Hematopoietic multipotent progenitor cell treated with erythropoietin and hydrocortisone succinate and interleukin-3 and kit ligand, for 8 days (in vitro differentiated cells): ENCODE measurements at regions not wholly inside any gene's neighbourhood (a gene's known extent, or its start where the extent isn't known, plus 50 kb on each side); places are given as distances from the start of the nearest gene placed in this dataset.
"Not testable (repeated sequence)": the region's sequence is repeated elsewhere in the genome, so short reads cannot be mapped to it uniquely, and the experiment has no call there.

ENCODE experiments used
- DNase-seq: peaks from one replicate; pipeline ENCODE4 v3.0.0-alpha.2; 2015

- no peak for DNase-seq
These were observed 984.2 kb downstream of the FSCB start for GRCh38 chr14:43522901-43523300.

- no peak for DNase-seq
These were observed 984.9 kb downstream of the FSCB start for GRCh38 chr14:43522191-43522590.

- DNase-seq = peak; percentile 2
These were observed 1003.6 kb downstream of the FSCB start for GRCh38 chr14:43503508-43503907.

GRCh38 chr14:43492359-43492758 is 1014.7 kb downstream of the FSCB start:
- not testable (repeated sequence) for DNase-seq

GRCh38 chr14:43483415-43483814 is 1023.7 kb downstream of the FSCB start:
- no peak for DNase-seq

- DNase-seq = no peak
These were observed 1025.2 kb downstream of the FSCB start for GRCh38 chr14:43481864-43482263.

GRCh38 chr14:43480976-43481375 is 1026.1 kb downstream of the FSCB start:
- no peak for DNase-seq

GRCh38 chr14:43479596-43480195 is 1027.4 kb downstream of the FSCB start:
- DNase-seq = peak; percentile 1

- no peak for DNase-seq
These were observed 1030.3 kb downstream of the FSCB start for GRCh38 chr14:43476822-43477221.

- no peak for DNase-seq
These were observed 1031.3 kb downstream of the FSCB start for GRCh38 chr14:43475757-43476156.

GRCh38 chr14:43471595-43471994 is 1035.5 kb downstream of the FSCB start:
- DNase-seq = no peak

- no peak for DNase-seq
These were observed 1042.1 kb downstream of the FSCB start for GRCh38 chr14:43464968-43465367.

GRCh38 chr14:43449291-43449690 is 1057.8 kb downstream of the FSCB start:
- no peak for DNase-seq

GRCh38 chr14:43438056-43438455 is 1069.0 kb downstream of the FSCB start:
- DNase-seq = no peak

GRCh38 chr14:43418324-43418723 is 1088.8 kb downstream of the FSCB start:
- DNase-seq = no peak

- DNase-seq = no peak
These were observed 1094.0 kb downstream of the FSCB start for GRCh38 chr14:43413084-43413483.

GRCh38 chr14:43411841-43412240 is 1095.2 kb downstream of the FSCB start:
- no peak for DNase-seq

GRCh38 chr14:43410631-43411030 is 1096.5 kb downstream of the FSCB start:
- no peak for DNase-seq

GRCh38 chr14:43408472-43408871 is 1098.6 kb downstream of the FSCB start:
- no peak for DNase-seq

GRCh38 chr14:43407706-43408105 is 1099.4 kb downstream of the FSCB start:
- DNase-seq = no peak

- no peak for DNase-seq
These were observed 1100.2 kb downstream of the FSCB start for GRCh38 chr14:43406931-43407330.

GRCh38 chr14:43399289-43399688 is 1107.8 kb downstream of the FSCB start:
- DNase-seq = no peak

GRCh38 chr14:43370565-43370896 is 1136.6 kb downstream of the FSCB start:
- not testable (repeated sequence) for DNase-seq

- no peak for DNase-seq
These were observed 1137.1 kb downstream of the FSCB start for GRCh38 chr14:43369710-43370564.

GRCh38 chr14:43362586-43362985 is 1144.5 kb downstream of the FSCB start:
- DNase-seq = no peak
